Prostate gland (tissue), 2 donors: ENCODE measurements at regions not wholly inside any gene's neighbourhood (a gene's known extent, or its start where the extent isn't known, plus 50 kb on each side); places are given as distances from the start of the nearest gene placed in this dataset.

ENCODE experiments used
- DNase-seq: peaks from one replicate; pipeline ENCODE4 v3.0.0-alpha.2; 2019; ENCODE audit warnings: low spot score
- H3K27ac ChIP-seq, 2 donors: fragments of 200-600 bp; sonication (generic); 2 replicates each; pipeline ENCODE4 v1.5.1; 2017 to 2019
- H3K27me3 ChIP-seq: fragments of 200-600 bp; sonication (generic); replicated peaks from 2 replicates; pipeline ENCODE4 v1.5.1; 2019; ENCODE audit not compliant: insufficient read depth
- H3K36me3 ChIP-seq, 2 donors: fragments of 200-600 bp; sonication (generic); 1 replicate in 1 of 2; 2 replicates in 1 of 2; pipeline versions ENCODE4 v1.5.1 to v1.8.1; 2017 to 2019
- H3K4me1 ChIP-seq: fragments of 200-600 bp; sonication (generic); replicated peaks from 2 replicates; pipeline ENCODE4 v1.5.1; 2019
- H3K4me3 ChIP-seq, 2 donors: fragments of 200-600 bp; sonication (generic); 2 replicates each; pipeline ENCODE4 v1.5.1; 2017 to 2019
- H3K9me3 ChIP-seq: fragments of 200-600 bp; sonication (generic); 2 replicates; pipeline ENCODE4 v1.5.1; 2017
- POLR2A ChIP-seq: fragments of 450-650 bp; IDR thresholded peaks from one replicate; pipeline ENCODE4 v1.6.1; 2016; ENCODE audit warnings: antibody characterized with exemption, mild to moderate bottlenecking
- POLR2AphosphoS5 ChIP-seq: sonication (generic); formaldehyde crosslinking; IDR thresholded peaks from one replicate; pipeline ENCODE4 v1.6.1; 2017; ENCODE audit warnings: antibody characterized with exemption
- WGBS: methylation state at CpG from one replicate; pipeline ENCODE4 v1.1.5; 2018; 5-methylcytosine and 5-hydroxymethylcytosine counted together
- intact Hi-C: fragments of 100-400 bp; cut with DNase I; formaldehyde crosslinking; loops from one replicate; pipeline ENCODE4 v1.14.2; 2022
- TF ChIP-seq, protein P1 (sequence below), 4 experiments: fragments of 200-600 bp in 2 of 4; fragments of 450-650 bp in 2 of 4; sonication (generic) in 2 of 4; IDR thresholded peaks; 1 replicate in 3 of 4; 2 replicates in 1 of 4; pipeline ENCODE4 v1.5.1; 2016 to 2019; ENCODE audit warnings: antibody characterized with exemption in 4 of 4, mild to moderate bottlenecking in 2 of 4, moderate library complexity in 2 of 4

DNA sequence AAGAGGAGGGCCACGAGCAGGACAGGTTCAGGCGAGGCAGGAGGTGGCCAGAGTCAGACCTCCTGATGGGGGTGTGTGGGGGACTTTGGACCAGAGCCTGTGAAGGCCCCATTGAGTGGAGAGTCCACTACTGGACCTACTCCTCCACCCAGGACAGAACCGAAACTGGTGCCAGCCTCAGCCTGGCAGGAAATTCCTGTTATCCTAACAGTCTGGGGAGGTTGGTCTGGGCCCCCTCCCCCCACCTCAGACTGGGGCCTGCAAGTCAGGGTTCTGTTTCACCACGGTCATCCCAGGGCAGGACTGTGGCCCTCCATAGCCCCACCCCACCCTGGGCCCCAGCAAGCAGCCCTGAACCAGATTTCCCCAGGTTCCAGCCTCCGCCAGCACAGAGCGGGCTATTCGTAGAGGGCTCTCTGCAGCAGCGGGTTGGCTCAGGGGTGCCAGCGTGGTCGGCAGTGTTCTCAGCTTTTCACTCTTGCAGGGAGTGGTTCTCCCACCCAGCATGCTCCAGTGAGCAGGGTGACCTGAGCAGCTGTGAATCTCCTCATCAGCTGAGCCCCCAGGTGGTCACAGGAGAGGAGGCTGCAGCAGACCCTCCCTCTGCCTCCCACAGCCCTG is 217.3 kb downstream of the TBC1D2B start:
- WGBS, result 76% methylated on average over 10 of the region's 10 CpGs
- DNase-seq, result no peak
- TF ChIP-seq, protein P1, sequence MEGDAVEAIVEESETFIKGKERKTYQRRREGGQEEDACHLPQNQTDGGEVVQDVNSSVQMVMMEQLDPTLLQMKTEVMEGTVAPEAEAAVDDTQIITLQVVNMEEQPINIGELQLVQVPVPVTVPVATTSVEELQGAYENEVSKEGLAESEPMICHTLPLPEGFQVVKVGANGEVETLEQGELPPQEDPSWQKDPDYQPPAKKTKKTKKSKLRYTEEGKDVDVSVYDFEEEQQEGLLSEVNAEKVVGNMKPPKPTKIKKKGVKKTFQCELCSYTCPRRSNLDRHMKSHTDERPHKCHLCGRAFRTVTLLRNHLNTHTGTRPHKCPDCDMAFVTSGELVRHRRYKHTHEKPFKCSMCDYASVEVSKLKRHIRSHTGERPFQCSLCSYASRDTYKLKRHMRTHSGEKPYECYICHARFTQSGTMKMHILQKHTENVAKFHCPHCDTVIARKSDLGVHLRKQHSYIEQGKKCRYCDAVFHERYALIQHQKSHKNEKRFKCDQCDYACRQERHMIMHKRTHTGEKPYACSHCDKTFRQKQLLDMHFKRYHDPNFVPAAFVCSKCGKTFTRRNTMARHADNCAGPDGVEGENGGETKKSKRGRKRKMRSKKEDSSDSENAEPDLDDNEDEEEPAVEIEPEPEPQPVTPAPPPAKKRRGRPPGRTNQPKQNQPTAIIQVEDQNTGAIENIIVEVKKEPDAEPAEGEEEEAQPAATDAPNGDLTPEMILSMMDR (IDR thresholded peaks at IDR 0.05), result no peak
- TF ChIP-seq POLR2A, result no peak
- TF ChIP-seq POLR2AphosphoS5, result no peak

GRCh38 chr15:77859491-77860060 is 217.9 kb downstream of the TBC1D2B start:
- no peak overlapping the region for H3K4me3 ChIP-seq
- H3K36me3 ChIP-seq, result no peaks in the 10 kb centered on the region
- no peak for DNase-seq
- TF ChIP-seq POLR2A (no peak), POLR2AphosphoS5 (no peak)
- TF ChIP-seq, protein P1 (IDR thresholded peaks at IDR 0.05), result no peak
- no peaks in the 10 kb centered on the region for H3K9me3 ChIP-seq
- WGBS, result 83% methylated on average over 2 of the region's 2 CpGs
- intact Hi-C loops, result no loop called here
- H3K4me1 ChIP-seq, result no peaks in the 10 kb centered on the region
- no peak overlapping the region for H3K27ac ChIP-seq
- no peaks in the 10 kb centered on the region for H3K27me3 ChIP-seq

More for the DNA sequence above, 217.3 kb downstream of the TBC1D2B start:
- Histone ChIP-seq H3K4me1 (no peaks in the 10 kb centered on the region), H3K27ac (no peak overlapping the region), H3K4me3 (no peak overlapping the region), H3K36me3 (no peaks in the 10 kb centered on the region), H3K27me3 (no peaks in the 10 kb centered on the region), H3K9me3 (no peaks in the 10 kb centered on the region)
- intact Hi-C loops, result no loop called here

- no peak for DNase-seq
- TF ChIP-seq, protein P1 (IDR thresholded peaks at IDR 0.05), result no peak
- TF ChIP-seq POLR2AphosphoS5 (no peak), POLR2A (no peak)
- H3K36me3 ChIP-seq, result no peaks in the 10 kb centered on the region
- no peaks in the 10 kb centered on the region for H3K27me3 ChIP-seq
- WGBS, result 87% methylated on average over 11 of the region's 11 CpGs
- intact Hi-C loops, result no loop called here
- no peak overlapping the region for H3K4me3 ChIP-seq
- no peak overlapping the region for H3K27ac ChIP-seq
- H3K9me3 ChIP-seq, result no peaks in the 10 kb centered on the region
- no peaks in the 10 kb centered on the region for H3K4me1 ChIP-seq
Observed at GRCh38 chr15:77858792-77859490, 218.6 kb downstream of the TBC1D2B start.

- H3K27ac ChIP-seq, result no peak overlapping the region
- no peak overlapping the region for H3K4me3 ChIP-seq
- H3K27me3 ChIP-seq, result no peaks in the 10 kb centered on the region
- H3K4me1 ChIP-seq, result no peaks in the 10 kb centered on the region
- no peaks in the 10 kb centered on the region for H3K36me3 ChIP-seq
- 89% methylated on average over 7 of the region's 7 CpGs for WGBS
- no peak for DNase-seq
- H3K9me3 ChIP-seq, result no peaks in the 10 kb centered on the region
- TF ChIP-seq, protein P1 (IDR thresholded peaks at IDR 0.05), result no peak
- TF ChIP-seq POLR2AphosphoS5 (no peak), POLR2A (no peak)
- intact Hi-C loops, result no loop called here
Observed at GRCh38 chr15:77857419-77857818, 220.1 kb downstream of the TBC1D2B start.
